Panc1 (cell line): ENCODE measurements at regions not wholly inside any gene's neighbourhood (a gene's known extent, or its start where the extent isn't known, plus 50 kb on each side); places are given as distances from the start of the nearest gene placed in this dataset.

Source experiments
- ATAC-seq: fragments of 200-7000 bp; cut with Tn5 transposase; 2 replicates; pipeline ENCODE4 v1.9.1; 2020; ENCODE audit warnings: mild to moderate bottlenecking, moderate library complexity
- BruUV-seq: library from RNA; stranded (reverse); fragments of 400-500 nt; replicated peaks from 2 replicates; lab custom pipeline; 2021; lab: Mats Ljungman, UMichigan
- CTCF ChIA-PET: fragments of 300-600 bp; sonication (Branson Sonifier 250); formaldehyde crosslinking; loops from one replicate; lab custom pipeline; 2022; ENCODE audit warnings: antibody characterized with exemption; lab: Charles Lee
- POLR2A ChIA-PET: fragments of 300-600 bp; sonication (Branson Sonifier 250); formaldehyde crosslinking; loops from one replicate; lab custom pipeline; 2022; ENCODE audit warnings: antibody characterized with exemption; lab: Charles Lee
- DNase-seq: peaks from one replicate; pipeline ENCODE4 v3.0.0-alpha.2; 2010; ENCODE audit warnings: low read depth, low spot score
- H3K27ac ChIP-seq: 2 replicates; pipeline ENCODE4 v1.5.1; 2011; ENCODE audit warnings: mild to moderate bottlenecking, low read length, inconsistent platforms
- H3K27me3 ChIP-seq: fragments of 200-500 bp; sonication (Bioruptor generic); 2 replicates; pipeline ENCODE4 v1.6.0; 2014; ENCODE audit warnings: low read length, inconsistent platforms; ENCODE audit not compliant: control insufficient read depth, insufficient read depth
- H3K36me3 ChIP-seq: fragments of 200-500 bp; sonication (Bioruptor generic); 2 replicates; pipeline ENCODE4 v1.5.1; 2014; ENCODE audit warnings: inconsistent platforms, mild to moderate bottlenecking, low read length, moderate library complexity; ENCODE audit not compliant: control insufficient read depth, insufficient read depth
- H3K4me1 ChIP-seq: 2 replicates; pipeline ENCODE4 v1.5.1; 2011; ENCODE audit warnings: inconsistent platforms, mild to moderate bottlenecking, low read length, moderate library complexity; ENCODE audit not compliant: control insufficient read depth, insufficient read depth
- H3K4me3 ChIP-seq, 2 experiments: 2 replicates each; pipeline ENCODE4 v1.5.1; 2011 to 2012; ENCODE audit warnings: low read depth in 2 of 2, low read length in 2 of 2, mild to moderate bottlenecking in 2 of 2, inconsistent platforms in 1 of 2, moderate library complexity in 1 of 2
- H3K9me3 ChIP-seq: fragments of 200-500 bp; sonication (Bioruptor generic); 2 replicates; pipeline ENCODE4 v1.5.1; 2014; ENCODE audit warnings: low read depth, mild to moderate bottlenecking, inconsistent platforms, low read length, moderate library complexity; ENCODE audit not compliant: control insufficient read depth, insufficient read depth
- CTCF ChIP-seq: fragments of 450-650 bp; IDR thresholded peaks from 2 replicates; pipeline ENCODE4 v1.5.1; 2017; ENCODE audit warnings: mild to moderate bottlenecking
- POLR2AphosphoS5 ChIP-seq: IDR thresholded peaks from 2 replicates; pipeline ENCODE4 v1.6.1; 2012; ENCODE audit warnings: mild to moderate bottlenecking, low read depth, low read length, moderate library complexity
- REST ChIP-seq, 2 experiments: IDR thresholded peaks; 2 replicates each; pipeline ENCODE4 v1.6.1; 2011 to 2012; ENCODE audit warnings: low read depth in 2 of 2, control low read depth in 1 of 2, low read length in 1 of 2, mild to moderate bottlenecking in 1 of 2, moderate library complexity in 1 of 2; ENCODE audit not compliant: insufficient read depth in 1 of 2
- SIN3A ChIP-seq: IDR thresholded peaks from 2 replicates; pipeline ENCODE4 v1.6.1; 2012; ENCODE audit warnings: low read depth, mild to moderate bottlenecking, low read length, moderate library complexity, borderline replicate concordance; ENCODE audit not compliant: insufficient read depth
- TCF7L2 ChIP-seq: IDR thresholded peaks from 2 replicates; pipeline ENCODE4 v1.6.1; 2011; ENCODE audit warnings: mild to moderate bottlenecking, low read depth, low read length, inconsistent platforms
- in situ Hi-C: cut with HindIII; loops from 2 replicates; pipeline ENCODE4 v1.10.0; 2016; ENCODE audit warnings: low sequenced_read_pairs, low pct_unique_long_range_greater_than_20kb
- intact Hi-C: fragments of 100-400 bp; cut with micrococcal nuclease; formaldehyde crosslinking; loops from one replicate; pipeline ENCODE4 v1.10.0; 2022; ENCODE audit not compliant: unreplicated experiment

- no peak overlapping the region for H3K4me3 ChIP-seq
- CTCF ChIA-PET: no interaction called here
- no peaks in the 10 kb centered on the region for H3K36me3 ChIP-seq
- BruUV-seq: no TSS peak
- TF ChIP-seq SIN3A (no peak), TCF7L2 (no peak)
- H3K9me3 ChIP-seq: no peaks in the 10 kb centered on the region
- POLR2A ChIA-PET: no interaction called here
- no peak overlapping the region for H3K27ac ChIP-seq
- ATAC-seq (no peak), DNase-seq (no peak)
- H3K4me1 ChIP-seq: no peaks in the 10 kb centered on the region
- H3K27me3 ChIP-seq: no peaks in the 10 kb centered on the region
- in situ Hi-C loops (no loop called here), intact Hi-C loops (no loop called here)
Measured at GRCh38 chr5:164184158-164184557, 678.7 kb downstream of the MAT2B start.

- Histone ChIP-seq H3K27me3 (no peaks in the 10 kb centered on the region), H3K4me1 (no peaks in the 10 kb centered on the region), H3K27ac (no peak overlapping the region), H3K9me3 (no peaks in the 10 kb centered on the region), H3K4me3 (no peak overlapping the region), H3K36me3 (no peaks in the 10 kb centered on the region)
- ATAC-seq (no peak), DNase-seq (no peak)
- CTCF ChIA-PET: no interaction called here
- intact Hi-C loops (no loop called here), in situ Hi-C loops (no loop called here)
- POLR2A ChIA-PET: no interaction called here
- TF ChIP-seq REST (IDR thresholded peaks at IDR 0.05; ENCODE audit: insufficient read depth in 1 of 2, low read depth in 2 of 2, low read length in 1 of 2): no peak
- TF ChIP-seq CTCF: no peak
- no peak for TF ChIP-seq TCF7L2
- no peak for TF ChIP-seq SIN3A
- no peak for TF ChIP-seq POLR2AphosphoS5
- no TSS peak for BruUV-seq
Measured at GRCh38 chr5:164185000-164185399, 679.6 kb downstream of the MAT2B start.

- no peaks in the 10 kb centered on the region for H3K9me3 ChIP-seq
- no peaks in the 10 kb centered on the region for H3K4me1 ChIP-seq
- ChIA-PET CTCF (no interaction called here), POLR2A (no interaction called here)
- TF ChIP-seq CTCF: no peak
- TF ChIP-seq POLR2AphosphoS5: no peak
- no peak for TF ChIP-seq REST (IDR thresholded peaks at IDR 0.05; ENCODE audit: insufficient read depth in 1 of 2, low read depth in 2 of 2, low read length in 1 of 2)
- no peak for TF ChIP-seq SIN3A
- BruUV-seq: no TSS peak
- no peaks in the 10 kb centered on the region for H3K36me3 ChIP-seq
- intact Hi-C loops (no loop called here), in situ Hi-C loops (no loop called here)
- H3K27ac ChIP-seq: no peak overlapping the region
- ATAC-seq: no peak
- DNase-seq: no peak
- H3K27me3 ChIP-seq: no peaks in the 10 kb centered on the region
- H3K4me3 ChIP-seq: no peak overlapping the region
Measured at GRCh38 chr5:164186550-164186949, 681.1 kb downstream of the MAT2B start.
